ENCODE measurements at regions not wholly inside any gene's neighbourhood (a gene's known extent, or its start where the extent isn't known, plus 50 kb on each side); places are given as distances from the start of the nearest gene placed in this dataset.

- TF ChIP-seq, protein P1, sequence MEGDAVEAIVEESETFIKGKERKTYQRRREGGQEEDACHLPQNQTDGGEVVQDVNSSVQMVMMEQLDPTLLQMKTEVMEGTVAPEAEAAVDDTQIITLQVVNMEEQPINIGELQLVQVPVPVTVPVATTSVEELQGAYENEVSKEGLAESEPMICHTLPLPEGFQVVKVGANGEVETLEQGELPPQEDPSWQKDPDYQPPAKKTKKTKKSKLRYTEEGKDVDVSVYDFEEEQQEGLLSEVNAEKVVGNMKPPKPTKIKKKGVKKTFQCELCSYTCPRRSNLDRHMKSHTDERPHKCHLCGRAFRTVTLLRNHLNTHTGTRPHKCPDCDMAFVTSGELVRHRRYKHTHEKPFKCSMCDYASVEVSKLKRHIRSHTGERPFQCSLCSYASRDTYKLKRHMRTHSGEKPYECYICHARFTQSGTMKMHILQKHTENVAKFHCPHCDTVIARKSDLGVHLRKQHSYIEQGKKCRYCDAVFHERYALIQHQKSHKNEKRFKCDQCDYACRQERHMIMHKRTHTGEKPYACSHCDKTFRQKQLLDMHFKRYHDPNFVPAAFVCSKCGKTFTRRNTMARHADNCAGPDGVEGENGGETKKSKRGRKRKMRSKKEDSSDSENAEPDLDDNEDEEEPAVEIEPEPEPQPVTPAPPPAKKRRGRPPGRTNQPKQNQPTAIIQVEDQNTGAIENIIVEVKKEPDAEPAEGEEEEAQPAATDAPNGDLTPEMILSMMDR (IDR thresholded peaks at IDR 0.05; ENCODE audit: low read length): no peak
- no peak for TF ChIP-seq EZH2phosphoT487 (IDR thresholded peaks at IDR 0.05; ENCODE audit: low read length)
These were observed 139.0 kb upstream of the LUZP2 start for GRCh38 chr11:24357620-24358410.

Measured in MM.1S (cell line).